Osteoblast (primary cell): ENCODE measurements at regions not wholly inside any gene's neighbourhood (a gene's known extent, or its start where the extent isn't known, plus 50 kb on each side); places are given as distances from the start of the nearest gene placed in this dataset.
A peak's percentile ranks its signal among the peaks of the same experiment; 100 is the strongest.

Experiments used
- DNase-seq: peaks from one replicate; pipeline ENCODE4 v3.0.0; 2011; ENCODE audit warnings: low spot score, mixed read lengths; ENCODE audit not compliant: insufficient read length; ENCODE audit errors: missing footprints
- H2AFZ ChIP-seq: 2 replicates; pipeline ENCODE4 v1.6.0; 2011; ENCODE audit warnings: mild to moderate bottlenecking, low read length
- H3K27ac ChIP-seq: 2 replicates; pipeline ENCODE4 v1.5.1; 2011; ENCODE audit warnings: mild to moderate bottlenecking, low read depth, low read length, moderate library complexity
- H3K27me3 ChIP-seq: 2 replicates; pipeline ENCODE4 v1.6.0; 2012; ENCODE audit warnings: mild to moderate bottlenecking, control low read depth, inconsistent platforms, low read length, moderate library complexity; ENCODE audit not compliant: insufficient read depth
- H3K36me3 ChIP-seq: 2 replicates; pipeline ENCODE4 v1.5.1; 2011; ENCODE audit warnings: mild to moderate bottlenecking, low read length, control low read depth, moderate library complexity; ENCODE audit not compliant: insufficient read depth
- H3K4me1 ChIP-seq: 2 replicates; pipeline ENCODE4 v1.5.1; 2011; ENCODE audit warnings: mild to moderate bottlenecking, low read length, control low read depth, moderate library complexity; ENCODE audit not compliant: insufficient read depth
- H3K4me2 ChIP-seq: 2 replicates; pipeline ENCODE4 v1.6.0; 2011; ENCODE audit warnings: mild to moderate bottlenecking, low read length; ENCODE audit not compliant: insufficient read depth
- H3K4me3 ChIP-seq: fragments of 200-600 bp; sonication (generic); 3 replicates; pipeline ENCODE4 v1.5.1; 2012; ENCODE audit warnings: mild to moderate bottlenecking, low read length, inconsistent platforms; ENCODE audit not compliant: insufficient read depth
- H3K79me2 ChIP-seq: 2 replicates; pipeline ENCODE4 v1.6.0; 2012; ENCODE audit warnings: mild to moderate bottlenecking, low read length, control low read depth, inconsistent platforms; ENCODE audit not compliant: insufficient read depth
- H3K9me3 ChIP-seq: 2 replicates; pipeline ENCODE4 v1.5.1; 2011; ENCODE audit warnings: low read depth, low read length, control low read depth
- H4K20me1 ChIP-seq: 2 replicates; pipeline ENCODE4 v1.6.0; 2012; ENCODE audit warnings: mild to moderate bottlenecking, low read length, control low read depth; ENCODE audit not compliant: insufficient read depth
- TF ChIP-seq, protein P1 (sequence below): IDR thresholded peaks from 2 replicates; pipeline ENCODE4 v1.5.1; 2011; ENCODE audit warnings: mild to moderate bottlenecking, low read depth, low read length, moderate library complexity; ENCODE audit errors: extremely low read depth

GRCh38 chr2:191757208-191757607, 79.3 kb downstream of the NABP1 start:
- no peak for DNase-seq

GRCh38 chr2:191758518-191759507, 80.9 kb downstream of the NABP1 start:
- Histone ChIP-seq H3K27me3 (peaks cover 6% of the 10 kb centered on the region), H4K20me1 (no peaks in the 10 kb centered on the region), H2AFZ (no peak overlapping the region), H3K4me2 (peak overlapping the region; percentile 6), H3K9me3 (no peaks in the 10 kb centered on the region), H3K4me3 (no peak overlapping the region), H3K79me2 (no peaks in the 10 kb centered on the region), H3K36me3 (no peaks in the 10 kb centered on the region), H3K27ac (no peak overlapping the region), H3K4me1 (no peaks in the 10 kb centered on the region)
- TF ChIP-seq, protein P1, sequence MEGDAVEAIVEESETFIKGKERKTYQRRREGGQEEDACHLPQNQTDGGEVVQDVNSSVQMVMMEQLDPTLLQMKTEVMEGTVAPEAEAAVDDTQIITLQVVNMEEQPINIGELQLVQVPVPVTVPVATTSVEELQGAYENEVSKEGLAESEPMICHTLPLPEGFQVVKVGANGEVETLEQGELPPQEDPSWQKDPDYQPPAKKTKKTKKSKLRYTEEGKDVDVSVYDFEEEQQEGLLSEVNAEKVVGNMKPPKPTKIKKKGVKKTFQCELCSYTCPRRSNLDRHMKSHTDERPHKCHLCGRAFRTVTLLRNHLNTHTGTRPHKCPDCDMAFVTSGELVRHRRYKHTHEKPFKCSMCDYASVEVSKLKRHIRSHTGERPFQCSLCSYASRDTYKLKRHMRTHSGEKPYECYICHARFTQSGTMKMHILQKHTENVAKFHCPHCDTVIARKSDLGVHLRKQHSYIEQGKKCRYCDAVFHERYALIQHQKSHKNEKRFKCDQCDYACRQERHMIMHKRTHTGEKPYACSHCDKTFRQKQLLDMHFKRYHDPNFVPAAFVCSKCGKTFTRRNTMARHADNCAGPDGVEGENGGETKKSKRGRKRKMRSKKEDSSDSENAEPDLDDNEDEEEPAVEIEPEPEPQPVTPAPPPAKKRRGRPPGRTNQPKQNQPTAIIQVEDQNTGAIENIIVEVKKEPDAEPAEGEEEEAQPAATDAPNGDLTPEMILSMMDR = peak; percentile 78
- DNase-seq = peak; percentile 89

More at GRCh38 chr2:191757208-191757607, 79.3 kb downstream of the NABP1 start:
- Histone ChIP-seq H3K4me1 (no peaks in the 10 kb centered on the region), H3K4me3 (no peak overlapping the region), H3K9me3 (no peaks in the 10 kb centered on the region), H3K4me2 (no peak overlapping the region), H3K27me3 (peaks cover 6% of the 10 kb centered on the region), H2AFZ (no peak overlapping the region), H3K79me2 (no peaks in the 10 kb centered on the region), H3K36me3 (no peaks in the 10 kb centered on the region), H4K20me1 (no peaks in the 10 kb centered on the region), H3K27ac (no peak overlapping the region)
- TF ChIP-seq, protein P1 = no peak

GRCh38 chr2:191759680-191760079, 81.7 kb downstream of the NABP1 start:
- TF ChIP-seq, protein P1 = no peak
- DNase-seq = no peak
- Histone ChIP-seq H3K36me3 (no peaks in the 10 kb centered on the region), H3K79me2 (no peaks in the 10 kb centered on the region), H3K27me3 (peaks cover 6% of the 10 kb centered on the region), H2AFZ (peak overlapping the region; percentile 59), H3K4me1 (no peaks in the 10 kb centered on the region), H3K27ac (no peak overlapping the region), H3K4me3 (no peak overlapping the region), H3K9me3 (no peaks in the 10 kb centered on the region), H4K20me1 (no peaks in the 10 kb centered on the region), H3K4me2 (no peak overlapping the region)

- H3K9me3 ChIP-seq = no peaks in the 10 kb centered on the region
- no peak overlapping the region for H3K4me2 ChIP-seq
- no peaks in the 10 kb centered on the region for H3K36me3 ChIP-seq
- no peaks in the 10 kb centered on the region for H3K4me1 ChIP-seq
- no peaks in the 10 kb centered on the region for H3K79me2 ChIP-seq
- no peak overlapping the region for H2AFZ ChIP-seq
- no peak overlapping the region for H3K4me3 ChIP-seq
- no peak for DNase-seq
- peaks cover 1% of the 10 kb centered on the region for H3K27me3 ChIP-seq
- TF ChIP-seq, protein P1 = no peak
- no peak overlapping the region for H3K27ac ChIP-seq
- no peaks in the 10 kb centered on the region for H4K20me1 ChIP-seq
These were observed 82.8 kb downstream of the NABP1 start for GRCh38 chr2:191760655-191761262.
